HG03575 (cell line): ENCODE measurements at regions not wholly inside any gene's neighbourhood (a gene's known extent, or its start where the extent isn't known, plus 50 kb on each side); places are given as distances from the start of the nearest gene placed in this dataset.
A peak's percentile ranks its signal among the peaks of the same experiment; 100 is the strongest.

ENCODE experiments used
- ATAC-seq: cut with Tn5 transposase; IDR thresholded peaks from one replicate; pipeline ENCODE4 v1.9.1; 2021; ENCODE audit not compliant: unreplicated experiment, insufficient number of reproducible peaks, low FRiP score; ENCODE audit errors: extremely low read depth

GRCh38 chr16:59202233-59202862 is 468.2 kb upstream of the GOT2 start:
- no peak for ATAC-seq

- no peak for ATAC-seq
Observed at GRCh38 chr16:59201821-59202220, 467.7 kb upstream of the GOT2 start.

GRCh38 chr16:59201160-59201559 is 467.0 kb upstream of the GOT2 start:
- no peak for ATAC-seq

- no peak for ATAC-seq
Observed at GRCh38 chr16:59198487-59198886, 464.4 kb upstream of the GOT2 start.

- no peak for ATAC-seq
Observed at GRCh38 chr16:59195242-59195641, 461.1 kb upstream of the GOT2 start.

GRCh38 chr16:59193637-59194036 is 459.5 kb upstream of the GOT2 start:
- ATAC-seq: no peak

GRCh38 chr16:59192551-59193199 is 458.6 kb upstream of the GOT2 start:
- ATAC-seq: peak; percentile 62

- no peak for ATAC-seq
Observed at GRCh38 chr16:59190731-59191130, 456.6 kb upstream of the GOT2 start.

GRCh38 chr16:59188029-59188428 is 453.9 kb upstream of the GOT2 start:
- ATAC-seq: no peak

- no peak for ATAC-seq
Observed at GRCh38 chr16:59181821-59182420, 447.8 kb upstream of the GOT2 start.

- ATAC-seq: no peak
Observed at GRCh38 chr16:59180083-59180476, 446.0 kb upstream of the GOT2 start.

- ATAC-seq: no peak
Observed at GRCh38 chr16:59179446-59180082, 445.4 kb upstream of the GOT2 start.

GRCh38 chr16:59173408-59173831 is 439.3 kb upstream of the GOT2 start:
- no peak for ATAC-seq

- ATAC-seq: no peak
Observed at GRCh38 chr16:59170099-59170712, 436.1 kb upstream of the GOT2 start.

- no peak for ATAC-seq
Observed at GRCh38 chr16:59169168-59169567, 435.1 kb upstream of the GOT2 start.

GRCh38 chr16:59168461-59169114 is 434.5 kb upstream of the GOT2 start:
- ATAC-seq: no peak

- ATAC-seq: no peak
Observed at GRCh38 chr16:59164461-59164860, 430.3 kb upstream of the GOT2 start.

GRCh38 chr16:59163371-59164055 is 429.4 kb upstream of the GOT2 start:
- ATAC-seq: no peak

- ATAC-seq: no peak
Observed at GRCh38 chr16:59161679-59162078, 427.6 kb upstream of the GOT2 start.
